ENCODE measurements at regions not wholly inside any gene's neighbourhood (a gene's known extent, or its start where the extent isn't known, plus 50 kb on each side); places are given as distances from the start of the nearest gene placed in this dataset.

GRCh38 chr2:63755965-63756364 lies 85.7 kb upstream of the UGP2 start:
- TF ChIP-seq CTCF (IDR thresholded peaks at IDR 0.05) (no peak), POLR2AphosphoS5 (IDR thresholded peaks at IDR 0.05) (no peak)

All from gastroesophageal sphincter (tissue), 3 donors.